ENCODE measurements at regions not wholly inside any gene's neighbourhood (a gene's known extent, or its start where the extent isn't known, plus 50 kb on each side); places are given as distances from the start of the nearest gene placed in this dataset.

GRCh38 chr3:147872568-147872967 is 463.4 kb downstream of the ZIC1 start:
- DNase-seq = no peak

GRCh38 chr3:147875498-147875897 is 466.3 kb downstream of the ZIC1 start:
- no peak for DNase-seq

- no peak for DNase-seq
Measured at GRCh38 chr3:147881933-147882332, 472.8 kb downstream of the ZIC1 start.

DNA sequence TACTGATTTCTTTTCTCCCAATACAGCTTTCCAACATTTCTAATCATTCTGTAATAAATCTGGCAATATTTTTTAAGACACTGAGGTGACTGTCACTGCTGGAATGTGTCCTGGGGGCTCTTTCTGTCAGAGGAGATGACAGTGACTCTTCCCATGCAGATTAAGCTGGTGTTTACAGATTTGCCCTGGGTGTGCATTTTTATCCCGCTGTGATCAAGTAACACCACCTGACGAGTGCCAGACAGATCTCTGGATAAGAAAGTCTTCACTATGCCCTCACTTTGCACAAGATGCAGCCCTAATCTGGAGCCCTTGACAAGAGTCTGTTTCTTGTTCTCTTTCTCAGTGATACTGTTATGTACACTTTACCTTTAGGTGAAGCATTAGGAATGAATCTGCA is 477.7 kb downstream of the ZIC1 start:
- no peak for DNase-seq

GRCh38 chr3:147887797-147888196 is 478.6 kb downstream of the ZIC1 start:
- no peak for DNase-seq

DNA sequence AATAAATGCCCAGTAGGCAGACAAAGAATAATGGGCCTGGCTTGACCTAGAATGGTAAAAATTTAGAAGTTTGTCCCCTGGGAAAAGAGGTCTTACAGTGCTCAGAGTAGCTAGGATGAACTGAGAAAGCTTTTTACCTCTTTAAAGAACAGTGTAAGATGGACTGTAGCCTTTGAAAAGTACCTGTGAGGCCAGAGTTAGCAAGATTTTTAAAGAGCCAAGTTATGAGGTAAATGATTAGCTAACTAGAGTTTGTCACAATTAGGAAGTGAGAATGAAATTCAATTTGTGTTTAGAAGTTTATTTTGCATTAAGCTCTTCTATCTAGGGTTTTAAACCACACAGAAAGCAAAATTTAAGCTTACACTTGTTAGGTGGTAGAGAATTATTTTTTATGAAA is 480.9 kb downstream of the ZIC1 start:
- DNase-seq = no peak

DNA sequence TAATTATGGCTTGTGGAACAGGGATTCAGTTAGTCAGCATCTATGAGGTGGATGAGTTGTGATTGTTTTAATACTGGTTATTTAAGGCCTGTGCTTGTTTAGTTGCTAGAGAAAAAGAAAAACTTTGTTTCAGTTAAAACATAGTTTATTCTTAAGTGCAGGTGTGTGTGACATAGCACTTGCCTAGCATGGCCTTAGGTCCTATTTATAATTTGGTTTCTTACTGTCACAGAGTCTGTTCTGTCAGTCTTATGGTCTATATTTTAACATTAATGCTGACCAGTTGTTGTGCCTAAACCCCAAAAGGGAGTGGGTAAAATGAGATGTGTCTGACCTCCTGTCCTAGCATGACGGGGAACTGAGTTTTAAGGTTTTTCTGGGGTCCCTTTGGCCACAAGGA is 486.3 kb downstream of the ZIC1 start:
- no peak for DNase-seq

GRCh38 chr3:147900851-147901250 is 491.7 kb downstream of the ZIC1 start:
- no peak for DNase-seq

DNA sequence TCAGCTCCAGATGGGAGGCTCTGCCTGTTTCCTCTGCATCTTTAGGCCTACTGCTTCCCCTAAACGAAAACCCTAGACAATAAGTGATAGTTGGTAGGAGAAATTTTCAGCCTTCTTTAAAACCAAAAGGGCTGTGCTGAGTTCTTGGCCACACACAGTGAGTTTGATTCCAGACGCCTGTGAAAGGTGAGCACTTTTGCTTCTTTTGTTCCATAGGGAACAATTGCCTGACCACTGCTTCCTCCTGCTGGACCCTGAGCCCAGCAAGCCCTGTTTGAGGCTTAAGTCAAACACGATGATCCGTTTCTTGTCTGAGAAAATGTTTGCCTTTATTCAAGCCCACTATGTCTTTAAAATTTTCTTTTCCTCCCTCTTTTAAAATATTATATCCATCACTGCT is 493.9 kb downstream of the ZIC1 start:
- DNase-seq = no peak

GRCh38 chr3:147904421-147904820 is 495.3 kb downstream of the ZIC1 start:
- no peak for DNase-seq

DNA sequence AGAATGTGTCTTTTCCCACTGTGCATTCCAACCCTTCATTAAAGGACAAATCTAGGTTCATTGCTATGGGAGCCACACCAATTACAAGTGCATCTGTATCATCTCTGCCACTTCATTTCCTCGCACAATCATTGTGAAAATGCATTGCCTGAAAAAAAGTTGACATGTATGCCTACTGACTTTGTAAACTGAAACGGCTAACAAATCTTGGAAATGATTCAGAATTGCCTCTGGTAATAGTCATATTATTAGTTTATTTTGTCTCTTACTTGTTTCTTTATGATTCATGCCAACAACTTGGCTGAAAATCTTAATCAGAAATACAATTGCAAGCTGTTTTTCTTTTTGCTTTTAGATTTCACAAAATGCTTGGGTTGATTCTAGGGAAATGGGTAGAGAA is 497.1 kb downstream of the ZIC1 start:
- no peak for DNase-seq

GRCh38 chr3:147914532-147914931 is 505.4 kb downstream of the ZIC1 start:
- DNase-seq = no peak

- no peak for DNase-seq
Measured at GRCh38 chr3:147915057-147915456, 505.9 kb downstream of the ZIC1 start.

DNA sequence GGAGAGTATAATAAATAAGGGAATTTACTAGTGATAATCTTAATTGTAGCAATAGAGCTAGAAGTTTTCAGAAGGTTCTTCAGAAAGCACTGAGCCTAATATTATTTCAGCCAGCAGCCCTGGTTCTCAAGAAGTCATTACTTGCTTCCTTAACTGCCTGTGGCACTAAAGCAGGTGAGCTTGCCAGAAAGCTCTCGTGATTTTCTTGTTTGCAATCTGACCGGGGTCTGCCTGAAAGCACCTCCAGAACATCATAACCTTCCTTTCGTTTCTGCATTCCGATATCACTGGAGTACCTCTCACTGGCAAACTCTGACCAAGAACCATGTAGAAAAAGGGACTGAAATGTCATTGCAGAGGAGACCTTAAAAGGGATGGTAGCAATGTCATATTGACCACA is 510.3 kb downstream of the ZIC1 start:
- no peak for DNase-seq

DNA sequence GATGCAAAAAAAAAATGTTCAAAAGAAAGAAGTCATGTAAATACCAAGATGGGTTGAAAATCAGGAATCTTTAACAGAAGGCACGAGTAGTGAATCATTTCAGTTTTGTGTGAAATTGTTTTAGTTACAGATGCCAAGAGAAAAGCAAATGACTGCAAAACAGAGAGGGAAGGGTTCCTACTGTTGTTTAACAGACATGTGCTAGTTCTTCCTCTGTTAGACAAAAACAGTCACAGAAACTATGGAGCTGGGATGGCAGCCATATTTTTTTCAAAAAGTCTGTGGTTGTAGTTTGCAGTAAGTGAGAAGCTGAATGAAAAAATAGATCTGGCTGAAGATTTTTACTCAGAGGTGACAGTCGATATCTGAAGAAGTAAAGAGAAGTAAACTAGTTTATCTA is 511.9 kb downstream of the ZIC1 start:
- no peak for DNase-seq

DNA sequence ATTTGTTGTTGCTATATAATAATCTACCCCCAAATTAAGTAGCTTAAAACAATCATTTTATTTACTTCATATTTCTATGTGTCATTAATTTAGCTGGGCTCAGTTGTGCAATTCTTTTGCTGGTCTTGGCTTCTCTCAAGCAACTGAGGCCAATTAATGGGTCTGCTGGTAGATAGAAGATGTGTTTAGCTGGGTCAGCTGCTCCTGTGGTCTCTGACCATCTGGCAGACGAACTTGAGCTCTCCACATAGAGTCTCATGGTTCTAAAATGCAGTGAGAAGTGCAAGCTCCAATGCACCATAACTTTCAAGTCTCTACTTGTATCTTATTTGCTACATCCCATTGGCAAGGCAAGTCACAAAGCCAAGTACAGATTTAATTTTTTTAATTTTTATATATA is 515.6 kb downstream of the ZIC1 start:
- no peak for DNase-seq

- DNase-seq = no peak
Measured at GRCh38 chr3:147925272-147925671, 516.1 kb downstream of the ZIC1 start.

GRCh38 chr3:147930232-147930807 is 521.2 kb downstream of the ZIC1 start:
- DNase-seq = no peak

DNA sequence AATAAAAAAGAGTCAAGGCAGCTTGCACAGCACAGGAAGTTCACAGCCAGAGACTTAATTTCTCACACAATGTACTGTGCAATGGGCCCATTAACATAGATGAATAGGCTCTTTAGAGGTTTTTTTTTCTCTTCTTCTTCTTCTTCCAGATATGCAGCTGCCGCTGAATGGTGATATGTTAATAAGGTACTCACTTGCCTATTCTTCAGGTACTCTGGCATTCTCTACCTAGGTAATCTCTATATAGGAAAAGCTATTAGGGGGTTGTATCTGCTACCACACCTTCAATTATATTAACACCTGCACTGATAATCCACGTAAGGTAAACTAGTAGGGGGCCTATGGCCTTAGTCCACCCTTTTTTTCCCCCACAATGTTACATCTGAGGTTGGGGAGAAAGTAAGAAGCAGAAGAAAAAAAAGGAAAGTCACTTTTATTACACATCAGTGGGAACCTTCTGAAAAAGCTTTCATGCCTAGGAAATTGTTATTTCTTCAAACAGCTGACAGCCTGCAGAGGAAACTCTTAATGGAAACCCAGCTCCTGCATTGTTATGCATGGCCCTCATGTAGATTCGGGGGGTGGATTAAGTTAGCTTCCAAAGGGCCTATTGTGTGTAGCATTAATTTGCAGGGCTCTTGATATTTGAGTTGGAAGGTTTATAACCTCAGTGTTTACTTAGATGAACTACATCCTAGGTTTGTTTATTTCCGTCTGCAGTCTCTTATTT is 525.5 kb downstream of the ZIC1 start:
- DNase-seq = no peak

DNA sequence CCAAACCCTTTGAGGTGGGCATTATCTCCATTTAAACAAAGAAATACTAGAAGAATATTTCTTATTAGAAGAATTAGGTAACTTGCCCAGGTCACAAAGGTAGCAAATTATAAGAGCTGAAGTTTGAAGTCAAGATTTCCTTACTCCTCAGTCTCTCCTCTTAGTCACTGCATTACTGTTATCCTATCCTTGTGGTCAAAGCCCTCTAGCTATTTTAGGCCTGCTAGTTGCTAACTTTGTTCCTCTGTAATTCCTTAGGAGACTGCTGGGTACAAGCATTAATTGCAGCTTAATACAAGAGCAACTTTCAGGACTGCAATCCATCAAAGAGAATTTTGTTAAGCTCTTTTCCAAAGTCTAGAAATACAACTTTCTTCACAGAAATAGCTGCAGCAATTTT is 528.2 kb downstream of the ZIC1 start:
- no peak for DNase-seq

GRCh38 chr3:147937891-147938290 is 528.7 kb downstream of the ZIC1 start:
- DNase-seq = no peak

GRCh38 chr3:147939425-147939824 is 530.3 kb downstream of the ZIC1 start:
- DNase-seq = no peak

GRCh38 chr3:147939839-147940238 is 530.7 kb downstream of the ZIC1 start:
- DNase-seq = no peak

DNA sequence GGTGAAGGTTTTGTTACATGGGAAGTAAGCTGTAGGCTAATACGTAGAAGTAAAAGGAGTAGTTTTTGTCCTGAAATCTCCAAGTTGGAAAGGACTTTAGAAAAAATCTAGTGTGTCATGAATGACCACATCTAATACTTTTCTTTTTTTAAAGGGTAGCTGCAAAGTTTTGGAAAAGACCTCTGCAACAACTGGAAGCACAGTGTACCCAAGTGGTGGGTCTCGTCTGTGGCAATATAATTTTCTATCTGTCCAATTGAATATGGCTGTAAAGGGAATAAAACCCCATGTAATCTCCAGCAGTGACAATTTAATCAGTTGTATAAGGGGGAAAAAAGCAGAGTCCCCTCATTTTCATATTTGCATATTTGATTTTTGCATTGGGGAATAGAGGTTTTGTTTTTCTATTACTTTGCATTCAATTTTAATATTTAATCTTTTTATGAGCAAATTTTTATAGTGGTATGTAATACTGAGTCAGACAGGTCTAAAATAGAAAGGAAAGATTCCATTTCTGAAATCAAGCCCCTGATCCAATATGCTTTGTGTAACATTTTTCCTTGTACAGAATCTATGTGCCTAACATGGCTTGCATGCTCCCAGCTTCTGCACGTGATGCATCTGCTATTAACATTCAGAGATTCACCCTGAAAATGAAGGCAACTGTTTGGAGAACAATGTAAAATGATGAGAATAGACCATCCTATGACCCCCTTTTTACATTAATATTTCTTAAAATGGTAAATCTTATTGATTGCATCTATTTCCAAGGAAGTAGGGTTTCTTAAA is 531.4 kb downstream of the ZIC1 start:
- DNase-seq = no peak
